H9 (cell line): ENCODE measurements at regions not wholly inside any gene's neighbourhood (a gene's known extent, or its start where the extent isn't known, plus 50 kb on each side); places are given as distances from the start of the nearest gene placed in this dataset.

Source experiments
- DNase-seq: peaks from one replicate; pipeline ENCODE4 v3.0.0-alpha.2; 2017
- H2AFZ ChIP-seq: one replicate; pipeline ENCODE4 v1.6.1; 2013; ENCODE audit warnings: mild to moderate bottlenecking, low read length, control low read depth, moderate library complexity
- H2AK5ac ChIP-seq: 2 replicates; pipeline ENCODE4 v1.6.1; 2013; ENCODE audit warnings: low read length, control low read depth, mixed read lengths; ENCODE audit not compliant: insufficient read length
- H2BK120ac ChIP-seq: one replicate; pipeline ENCODE4 v1.6.1; 2013; ENCODE audit warnings: low read depth, mild to moderate bottlenecking, low read length, control low read depth, inconsistent platforms; ENCODE audit not compliant: poor library complexity, severe bottlenecking
- H2BK12ac ChIP-seq: 2 replicates; pipeline ENCODE4 v1.6.1; 2013; ENCODE audit warnings: low read length, control low read depth, mixed read lengths, low read depth; ENCODE audit not compliant: insufficient read length
- H2BK15ac ChIP-seq: 2 replicates; pipeline ENCODE4 v1.6.1; 2013; ENCODE audit warnings: low read depth, low read length, control low read depth
- H2BK20ac ChIP-seq: one replicate; pipeline ENCODE4 v1.6.1; 2013; ENCODE audit warnings: low read depth, mild to moderate bottlenecking, low read length, control low read depth, inconsistent platforms; ENCODE audit not compliant: poor library complexity, severe bottlenecking
- H2BK5ac ChIP-seq: 2 replicates; pipeline ENCODE4 v1.6.1; 2013; ENCODE audit warnings: low read length, control low read depth, mixed read lengths; ENCODE audit not compliant: insufficient read length
- H3K14ac ChIP-seq: 2 replicates; pipeline ENCODE4 v1.6.1; 2013; ENCODE audit warnings: low read length, control low read depth; ENCODE audit not compliant: insufficient read depth
- H3K18ac ChIP-seq: 2 replicates; pipeline ENCODE4 v1.6.1; 2013; ENCODE audit warnings: low read depth, mild to moderate bottlenecking, mixed read lengths, low read length, control low read depth; ENCODE audit not compliant: insufficient read length
- H3K23ac ChIP-seq: 2 replicates; pipeline ENCODE4 v1.6.1; 2013; ENCODE audit warnings: low read length, control low read depth, mixed read lengths, low read depth; ENCODE audit not compliant: insufficient read length
- H3K23me2 ChIP-seq: 2 replicates; pipeline ENCODE4 v1.6.1; 2013; ENCODE audit warnings: low read depth, mild to moderate bottlenecking, mixed read lengths, low read length, control low read depth; ENCODE audit not compliant: insufficient read length, poor library complexity, severe bottlenecking
- H3K27ac ChIP-seq: 2 replicates; pipeline ENCODE4 v1.5.1; 2013; ENCODE audit warnings: low read length, control low read depth, mixed read lengths, low read depth; ENCODE audit not compliant: insufficient read length
- H3K27me3 ChIP-seq: 2 replicates; pipeline ENCODE4 v1.6.1; 2013; ENCODE audit warnings: low read length, control low read depth, inconsistent platforms; ENCODE audit not compliant: insufficient read depth
- H3K4ac ChIP-seq: 2 replicates; pipeline ENCODE4 v1.6.1; 2013; ENCODE audit warnings: low read depth, mild to moderate bottlenecking, control low read depth, inconsistent platforms, low read length, moderate library complexity
- H3K4me1 ChIP-seq: 2 replicates; pipeline ENCODE4 v1.6.1; 2013; ENCODE audit warnings: low read length, control low read depth, inconsistent platforms; ENCODE audit not compliant: insufficient read depth
- H3K4me2 ChIP-seq: 2 replicates; pipeline ENCODE4 v1.6.1; 2013; ENCODE audit warnings: low read length, control low read depth, mixed read lengths; ENCODE audit not compliant: insufficient read length, insufficient read depth
- H3K56ac ChIP-seq: 2 replicates; pipeline ENCODE4 v1.6.1; 2013; ENCODE audit warnings: low read depth, mild to moderate bottlenecking, mixed read lengths, low read length, control low read depth; ENCODE audit not compliant: insufficient read length
- H3K79me1 ChIP-seq: 2 replicates; pipeline ENCODE4 v1.6.1; 2013; ENCODE audit warnings: low read depth, mild to moderate bottlenecking, moderate library complexity, low read length, control low read depth, inconsistent platforms; ENCODE audit not compliant: insufficient read depth, poor library complexity, severe bottlenecking
- H3K79me2 ChIP-seq: 2 replicates; pipeline ENCODE4 v1.6.1; 2013; ENCODE audit warnings: low read length, control low read depth, inconsistent platforms; ENCODE audit not compliant: insufficient read depth
- H3K9ac ChIP-seq: 2 replicates; pipeline ENCODE4 v1.6.1; 2013; ENCODE audit warnings: low read length, control low read depth, mixed read lengths; ENCODE audit not compliant: insufficient read length; ENCODE audit errors: extremely low read depth
- H3K9me3 ChIP-seq: one replicate; pipeline ENCODE4 v1.6.1; 2013; ENCODE audit warnings: low read depth, low read length, inconsistent platforms; ENCODE audit not compliant: control insufficient read depth
- H3T11ph ChIP-seq: one replicate; pipeline ENCODE4 v1.6.1; 2013; ENCODE audit warnings: mild to moderate bottlenecking, low read length, control low read depth, inconsistent platforms
- H4K20me1 ChIP-seq: one replicate; pipeline ENCODE4 v1.6.1; 2013; ENCODE audit not compliant: control insufficient read depth, insufficient read length, insufficient read depth
- H4K5ac ChIP-seq: 2 replicates; pipeline ENCODE4 v1.6.1; 2013; ENCODE audit warnings: low read depth, mild to moderate bottlenecking, mixed read lengths, low read length, control low read depth; ENCODE audit not compliant: insufficient read length
- H4K8ac ChIP-seq: replicated peaks from 2 replicates; pipeline ENCODE4 v1.6.1; 2013; ENCODE audit warnings: low read length, control low read depth, mixed read lengths, low read depth; ENCODE audit not compliant: insufficient read length
- H4K91ac ChIP-seq: 2 replicates; pipeline ENCODE4 v1.6.1; 2013; ENCODE audit warnings: low read depth, mild to moderate bottlenecking, moderate library complexity, mixed read lengths, low read length, control low read depth; ENCODE audit not compliant: insufficient read length
- H3K27ac Mint-ChIP-seq, 3 experiments: 2 replicates in 2 of 3; 3 replicates in 1 of 3; pipeline ENCODE4 v1.8.0; 2020 to 2021; ENCODE audit warnings: mixed read lengths in 3 of 3, mild to moderate bottlenecking in 1 of 3, moderate library complexity in 1 of 3
- H3K27me3 Mint-ChIP-seq: 2 replicates; pipeline ENCODE4 v1.8.0; 2021; ENCODE audit warnings: low read depth, mild to moderate bottlenecking, moderate library complexity, mixed read lengths
- H3K36me3 Mint-ChIP-seq, 3 experiments: 2 replicates in 2 of 3; 3 replicates in 1 of 3; pipeline ENCODE4 v1.8.0; 2020 to 2021; ENCODE audit warnings: low read depth in 3 of 3, mixed read lengths in 3 of 3; ENCODE audit not compliant: insufficient read depth in 1 of 3
- H3K4me1 Mint-ChIP-seq, 2 experiments: 2 replicates each; pipeline ENCODE4 v1.8.0; 2020; ENCODE audit warnings: mixed read lengths in 2 of 2
- H3K4me3 Mint-ChIP-seq, 2 experiments: 2 replicates in 1 of 2; 3 replicates in 1 of 2; pipeline ENCODE4 v1.8.0; 2020 to 2021; ENCODE audit warnings: mild to moderate bottlenecking in 2 of 2, mixed read lengths in 2 of 2, moderate library complexity in 1 of 2
- H3K9me3 Mint-ChIP-seq, 2 experiments: 2 replicates in 1 of 2; 3 replicates in 1 of 2; pipeline ENCODE4 v1.8.0; 2020; ENCODE audit warnings: mild to moderate bottlenecking in 2 of 2, mixed read lengths in 2 of 2, moderate library complexity in 1 of 2
- WGBS: extraction: QIAGEN DNeasy Blood & Tissue Kit; methylation state at CpG from one replicate; pipeline ENCODE4 v1.1.7; 2013; ENCODE audit warnings: missing lambda C conversion rate, low lambda C conversion rate, mixed read lengths; ENCODE audit not compliant: insufficient read length; ENCODE audit errors: extremely low coverage; 5-methylcytosine and 5-hydroxymethylcytosine counted together
- TF ChIP-seq, protein P1 (sequence below): fragments of 200-600 bp; sonication (generic); conservative IDR thresholded peaks from 3 replicates; pipeline ENCODE4 v1.8.0; 2021; ENCODE audit warnings: antibody characterized with exemption, mild to moderate bottlenecking

GRCh38 chr13:74184283-74184682 lies 50.1 kb upstream of the KLF12 start:
- H3K14ac ChIP-seq: no peak overlapping the region
- H3K79me1 ChIP-seq: no peaks in the 10 kb centered on the region
- no peak overlapping the region for H2AFZ ChIP-seq
- no peak overlapping the region for H2BK15ac ChIP-seq
- TF ChIP-seq, protein P1, sequence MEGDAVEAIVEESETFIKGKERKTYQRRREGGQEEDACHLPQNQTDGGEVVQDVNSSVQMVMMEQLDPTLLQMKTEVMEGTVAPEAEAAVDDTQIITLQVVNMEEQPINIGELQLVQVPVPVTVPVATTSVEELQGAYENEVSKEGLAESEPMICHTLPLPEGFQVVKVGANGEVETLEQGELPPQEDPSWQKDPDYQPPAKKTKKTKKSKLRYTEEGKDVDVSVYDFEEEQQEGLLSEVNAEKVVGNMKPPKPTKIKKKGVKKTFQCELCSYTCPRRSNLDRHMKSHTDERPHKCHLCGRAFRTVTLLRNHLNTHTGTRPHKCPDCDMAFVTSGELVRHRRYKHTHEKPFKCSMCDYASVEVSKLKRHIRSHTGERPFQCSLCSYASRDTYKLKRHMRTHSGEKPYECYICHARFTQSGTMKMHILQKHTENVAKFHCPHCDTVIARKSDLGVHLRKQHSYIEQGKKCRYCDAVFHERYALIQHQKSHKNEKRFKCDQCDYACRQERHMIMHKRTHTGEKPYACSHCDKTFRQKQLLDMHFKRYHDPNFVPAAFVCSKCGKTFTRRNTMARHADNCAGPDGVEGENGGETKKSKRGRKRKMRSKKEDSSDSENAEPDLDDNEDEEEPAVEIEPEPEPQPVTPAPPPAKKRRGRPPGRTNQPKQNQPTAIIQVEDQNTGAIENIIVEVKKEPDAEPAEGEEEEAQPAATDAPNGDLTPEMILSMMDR: no peak
- no peak overlapping the region for H3K4ac ChIP-seq
- no peak overlapping the region for H2BK12ac ChIP-seq
- no peak overlapping the region for H3K56ac ChIP-seq
- Mint-ChIP-seq H3K4me1 (no peaks in the 10 kb centered on the region), H3K27ac (no peak overlapping the region), H3K9me3 (no peaks in the 10 kb centered on the region), H3K4me3 (no peak overlapping the region), H3K27me3 (no peaks in the 10 kb centered on the region), H3K36me3 (no peaks in the 10 kb centered on the region)
- no peaks in the 10 kb centered on the region for H3K27me3 ChIP-seq
- H3K79me2 ChIP-seq: no peaks in the 10 kb centered on the region
- H2BK5ac ChIP-seq: no peak overlapping the region
- H3K9ac ChIP-seq: no peak overlapping the region
- H2BK120ac ChIP-seq: no peak overlapping the region
- no peak overlapping the region for H3K23ac ChIP-seq
- no peak overlapping the region for H2AK5ac ChIP-seq
- no peak overlapping the region for H3T11ph ChIP-seq
- no CpG with 5 or more reads among the region's 1 CpG for WGBS
- no peaks in the 10 kb centered on the region for H3K4me1 ChIP-seq
- no peak overlapping the region for H2BK20ac ChIP-seq
- no peaks in the 10 kb centered on the region for H3K23me2 ChIP-seq
- no peak overlapping the region for H3K27ac ChIP-seq
- DNase-seq: no peak
- H4K20me1 ChIP-seq: no peaks in the 10 kb centered on the region
- no peak overlapping the region for H4K8ac ChIP-seq
- no peak overlapping the region for H4K5ac ChIP-seq
- no peak overlapping the region for H3K4me2 ChIP-seq
- no peak overlapping the region for H3K18ac ChIP-seq
- no peaks in the 10 kb centered on the region for H3K9me3 ChIP-seq
- no peak overlapping the region for H4K91ac ChIP-seq
